ENCODE measurements at regions not wholly inside any gene's neighbourhood (a gene's known extent, or its start where the extent isn't known, plus 50 kb on each side); places are given as distances from the start of the nearest gene placed in this dataset.

- H2AK9ac ChIP-seq (replicated peaks; ENCODE audit: low read depth, low read length, poor library complexity): no peak overlapping the region
- no peak overlapping the region for H4K91ac ChIP-seq (ENCODE audit: insufficient read depth, low read depth, low read length)
- no peak overlapping the region for H3K27ac ChIP-seq (ENCODE audit: insufficient read depth, low read length)
- no CpG with 5 or more reads among the region's 1 CpG for WGBS, 2 experiments (ENCODE audit: extremely low coverage in 2 of 2, insufficient read length in 1 of 2)
- H2BK120ac ChIP-seq (ENCODE audit: low read depth, low read length): no peak overlapping the region
- H3K4me1 ChIP-seq (ENCODE audit: control insufficient read depth, insufficient read depth, low read length): no peaks in the 10 kb centered on the region
- no peak overlapping the region for H4K8ac ChIP-seq (ENCODE audit: low read depth in 2 of 2, low read length in 2 of 2)
- H3K18ac ChIP-seq (ENCODE audit: low read depth, low read length): no peak overlapping the region
- H4K5ac ChIP-seq (ENCODE audit: low read depth, low read length): no peak overlapping the region
- H3K9ac ChIP-seq (ENCODE audit: low read depth, low read length): no peak overlapping the region
- H2AFZ ChIP-seq (replicated peaks; ENCODE audit: low read length, poor library complexity): no peak overlapping the region
- no peaks in the 10 kb centered on the region for H3K27me3 ChIP-seq (ENCODE audit: control insufficient read depth, insufficient read depth, low read length)
- no peak overlapping the region for H3K56ac ChIP-seq (ENCODE audit: extremely low read depth, insufficient read depth, low read length)
- H2BK15ac ChIP-seq (ENCODE audit: low read depth, low read length): no peak overlapping the region
- no peaks in the 10 kb centered on the region for H3K79me1 ChIP-seq (ENCODE audit: low read depth in 1 of 2, low read length in 2 of 2)
- dilution Hi-C loops (cut with HindIII; ENCODE audit: low sequenced_read_pairs, unreplicated experiment) (no loop called here), intact Hi-C loops (cut with micrococcal nuclease) (no loop called here), in situ Hi-C loops (cut with MboI; ENCODE audit: low sequenced_read_pairs) (no loop called here)
- TF ChIP-seq RCOR1 (IDR thresholded peaks at IDR 0.05; ENCODE audit: insufficient replicate concordance, low read length): no peak
- no peak for TF ChIP-seq POLR2A (IDR thresholded peaks at IDR 0.05; ENCODE audit: low read depth, low read length)
- TF ChIP-seq ELK1 (IDR thresholded peaks at IDR 0.05; ENCODE audit: borderline replicate concordance, low read depth, low read length): no peak
- no peak for TF ChIP-seq MXI1 (IDR thresholded peaks at IDR 0.05; ENCODE audit: borderline replicate concordance, low read depth, low read length)
- TF ChIP-seq, protein P1, sequence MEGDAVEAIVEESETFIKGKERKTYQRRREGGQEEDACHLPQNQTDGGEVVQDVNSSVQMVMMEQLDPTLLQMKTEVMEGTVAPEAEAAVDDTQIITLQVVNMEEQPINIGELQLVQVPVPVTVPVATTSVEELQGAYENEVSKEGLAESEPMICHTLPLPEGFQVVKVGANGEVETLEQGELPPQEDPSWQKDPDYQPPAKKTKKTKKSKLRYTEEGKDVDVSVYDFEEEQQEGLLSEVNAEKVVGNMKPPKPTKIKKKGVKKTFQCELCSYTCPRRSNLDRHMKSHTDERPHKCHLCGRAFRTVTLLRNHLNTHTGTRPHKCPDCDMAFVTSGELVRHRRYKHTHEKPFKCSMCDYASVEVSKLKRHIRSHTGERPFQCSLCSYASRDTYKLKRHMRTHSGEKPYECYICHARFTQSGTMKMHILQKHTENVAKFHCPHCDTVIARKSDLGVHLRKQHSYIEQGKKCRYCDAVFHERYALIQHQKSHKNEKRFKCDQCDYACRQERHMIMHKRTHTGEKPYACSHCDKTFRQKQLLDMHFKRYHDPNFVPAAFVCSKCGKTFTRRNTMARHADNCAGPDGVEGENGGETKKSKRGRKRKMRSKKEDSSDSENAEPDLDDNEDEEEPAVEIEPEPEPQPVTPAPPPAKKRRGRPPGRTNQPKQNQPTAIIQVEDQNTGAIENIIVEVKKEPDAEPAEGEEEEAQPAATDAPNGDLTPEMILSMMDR (conservative IDR thresholded peaks at IDR 0.05; ENCODE audit: low read depth, low read length): no peak
- TF ChIP-seq FOS (IDR thresholded peaks at IDR 0.05; ENCODE audit: low read depth, low read length): no peak
- no peak for TF ChIP-seq CEBPB (IDR thresholded peaks at IDR 0.05; ENCODE audit: low read depth, low read length)
- TF ChIP-seq CHD1 (IDR thresholded peaks at IDR 0.05; ENCODE audit: low read depth, low read length): no peak
- no peak for TF ChIP-seq BHLHE40 (IDR thresholded peaks at IDR 0.05; ENCODE audit: low read depth, low read length)
- no peak for TF ChIP-seq RFX5 (IDR thresholded peaks at IDR 0.05; ENCODE audit: low read depth, low read length)
- TF ChIP-seq NFE2L2 (IDR thresholded peaks at IDR 0.05; ENCODE audit: low read depth, low read length): no peak
- no peak for TF ChIP-seq MAZ (IDR thresholded peaks at IDR 0.05; ENCODE audit: borderline replicate concordance, low read depth, low read length)
- TF ChIP-seq USF2 (IDR thresholded peaks at IDR 0.05; ENCODE audit: low read depth, low read length): no peak
- no peak for TF ChIP-seq RAD21 (IDR thresholded peaks at IDR 0.05; ENCODE audit: low read length)
- TF ChIP-seq SMC3 (IDR thresholded peaks at IDR 0.05; ENCODE audit: low read depth, low read length): no peak
- TF ChIP-seq MAFK (IDR thresholded peaks at IDR 0.05; ENCODE audit: low read depth, low read length): no peak
- H2BK20ac ChIP-seq (ENCODE audit: low read depth, low read length): no peak overlapping the region
- ChIA-PET CTCF (no interaction called here), POLR2A (ENCODE audit: unreplicated experiment) (no interaction called here)
- H3K4me3 ChIP-seq (ENCODE audit: insufficient read depth, low read depth, low read length): no peak overlapping the region
- no peak overlapping the region for H3K4ac ChIP-seq (ENCODE audit: low read depth, low read length)
- no peak overlapping the region for H2AK5ac ChIP-seq (ENCODE audit: low read depth, low read length)
- no peak overlapping the region for H3K4me2 ChIP-seq (ENCODE audit: low read depth, low read length)
- no peak overlapping the region for H3K14ac ChIP-seq (replicated peaks; ENCODE audit: low read depth, low read length)
- DNase-seq: no peak
- no peak for ATAC-seq (ENCODE audit: low read depth)
- BruUV-seq (replicated peaks): no TSS peak
- H4K20me1 ChIP-seq (ENCODE audit: insufficient read depth, low read length): no peaks in the 10 kb centered on the region
- no peak overlapping the region for H3K23ac ChIP-seq (ENCODE audit: low read depth, low read length)
- H3K36me3 ChIP-seq (ENCODE audit: control insufficient read depth, insufficient read depth, low read length): no peaks in the 10 kb centered on the region
- no peaks in the 10 kb centered on the region for H3K9me1 ChIP-seq (ENCODE audit: insufficient read depth, low read length)
- H2BK5ac ChIP-seq (ENCODE audit: low read depth, low read length, poor library complexity, severe bottlenecking): no peak overlapping the region
- H3K9me3 ChIP-seq (ENCODE audit: control insufficient read depth, insufficient read depth, low read length): peaks cover 2% of the 10 kb centered on the region; the same call in 1 of the 2 replicates
Observed at GRCh38 chr4:166280642-166281041, 407.6 kb downstream of the TLL1 start.

Data from IMR-90 (cell line).